HT-29 (cell line): ENCODE measurements at regions not wholly inside any gene's neighbourhood (a gene's known extent, or its start where the extent isn't known, plus 50 kb on each side); places are given as distances from the start of the nearest gene placed in this dataset.

Source experiments
- DNase-seq: peaks from one replicate; pipeline ENCODE4 v3.0.0-alpha.2; 2015; ENCODE audit warnings: low spot score

GRCh38 chr11:19338375-19338774, 97.6 kb upstream of the E2F8 start:
- no peak for DNase-seq

GRCh38 chr11:19337779-19338178, 97.0 kb upstream of the E2F8 start:
- no peak for DNase-seq

- DNase-seq, result no peak
These were observed 95.6 kb upstream of the E2F8 start for GRCh38 chr11:19336331-19336730.

- no peak for DNase-seq
These were observed 91.7 kb upstream of the E2F8 start for GRCh38 chr11:19332476-19332875.

DNA sequence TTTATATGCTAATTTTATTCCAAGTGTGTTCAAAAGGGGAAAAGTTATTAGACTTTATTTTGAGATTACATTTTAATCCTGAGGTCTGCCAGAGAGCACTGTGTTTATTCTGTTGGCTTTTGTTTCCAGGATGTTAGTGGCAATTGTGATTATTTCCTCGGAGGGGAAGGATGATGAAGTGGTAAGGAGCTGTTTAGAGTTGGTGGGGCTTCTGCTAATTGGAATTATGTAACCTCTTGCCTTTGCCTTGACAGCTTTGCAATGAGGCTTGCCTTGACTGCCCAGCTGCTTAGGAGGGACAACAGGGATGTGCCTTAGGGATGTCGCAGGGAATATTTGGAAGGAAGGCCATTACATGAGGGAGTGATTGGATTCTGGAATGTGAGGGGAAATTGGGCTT, 89.7 kb upstream of the E2F8 start:
- DNase-seq, result no peak

DNA sequence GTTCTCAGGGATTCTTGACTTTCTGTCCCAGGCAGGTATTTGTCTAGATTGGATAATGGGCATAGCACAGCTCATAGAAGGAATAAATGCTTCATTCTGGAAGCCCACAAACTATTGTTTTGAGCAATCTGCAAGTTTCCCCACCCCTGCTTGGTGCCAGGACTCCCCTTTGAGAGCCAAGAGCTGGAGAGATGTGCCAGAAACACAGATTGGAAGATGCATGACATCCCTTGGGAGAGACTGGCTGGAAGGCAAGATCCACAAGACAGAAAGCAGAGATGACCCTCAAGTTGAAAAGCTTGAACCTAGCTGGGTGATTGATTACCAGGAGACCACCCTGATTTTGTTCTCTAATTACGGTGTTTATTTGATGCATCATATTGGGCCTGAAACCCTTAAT, 89.2 kb upstream of the E2F8 start:
- no peak for DNase-seq

GRCh38 chr11:19328586-19329311, 88.0 kb upstream of the E2F8 start:
- no peak for DNase-seq

GRCh38 chr11:19327280-19327679, 86.5 kb upstream of the E2F8 start:
- no peak for DNase-seq

GRCh38 chr11:19326499-19326898, 85.8 kb upstream of the E2F8 start:
- peak; percentile 25 for DNase-seq

DNA sequence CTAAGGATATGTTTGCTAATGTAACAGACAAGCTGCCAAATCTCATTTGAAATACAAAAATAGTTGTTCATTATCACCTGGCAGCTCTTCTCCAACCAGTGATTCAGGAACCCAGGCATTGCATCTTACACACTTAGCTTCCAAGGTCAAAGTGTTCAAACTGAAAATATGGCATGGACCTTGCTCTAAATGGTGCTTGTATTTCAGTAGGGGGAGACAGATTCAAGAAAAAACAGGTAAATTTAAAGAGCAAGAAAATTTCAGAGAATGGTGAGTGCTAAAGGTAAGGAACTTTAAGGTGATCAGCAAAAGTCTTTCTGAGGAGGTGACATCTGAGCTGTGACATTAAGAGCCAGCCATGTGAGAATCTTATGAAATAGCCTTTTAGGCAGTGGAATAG, 82.8 kb upstream of the E2F8 start:
- DNase-seq, result no peak

- DNase-seq, result no peak
These were observed 80.6 kb upstream of the E2F8 start for GRCh38 chr11:19321351-19321750.

- DNase-seq, result no peak
These were observed 80.1 kb upstream of the E2F8 start for GRCh38 chr11:19320827-19321226.

DNA sequence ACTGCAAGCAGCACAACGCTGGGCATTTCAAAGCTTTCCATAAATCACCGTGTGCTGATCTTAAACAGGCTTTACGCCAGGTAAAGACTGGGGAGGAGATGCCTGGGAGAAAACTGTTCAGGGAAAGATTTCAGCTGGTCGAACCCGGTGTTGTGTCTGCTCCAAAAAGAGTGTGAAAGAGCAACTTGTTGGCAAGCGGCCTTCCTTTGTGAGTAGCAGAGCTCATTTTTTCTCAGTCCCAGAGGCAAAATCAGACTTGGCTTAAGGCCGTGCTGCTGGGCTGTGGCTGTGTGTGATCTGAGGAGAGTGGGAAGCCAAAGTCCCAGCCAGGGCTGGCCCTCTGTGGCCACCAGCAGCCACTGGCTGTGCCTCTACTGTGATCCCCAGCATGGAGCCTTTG, 75.7 kb upstream of the E2F8 start:
- no peak for DNase-seq

DNA sequence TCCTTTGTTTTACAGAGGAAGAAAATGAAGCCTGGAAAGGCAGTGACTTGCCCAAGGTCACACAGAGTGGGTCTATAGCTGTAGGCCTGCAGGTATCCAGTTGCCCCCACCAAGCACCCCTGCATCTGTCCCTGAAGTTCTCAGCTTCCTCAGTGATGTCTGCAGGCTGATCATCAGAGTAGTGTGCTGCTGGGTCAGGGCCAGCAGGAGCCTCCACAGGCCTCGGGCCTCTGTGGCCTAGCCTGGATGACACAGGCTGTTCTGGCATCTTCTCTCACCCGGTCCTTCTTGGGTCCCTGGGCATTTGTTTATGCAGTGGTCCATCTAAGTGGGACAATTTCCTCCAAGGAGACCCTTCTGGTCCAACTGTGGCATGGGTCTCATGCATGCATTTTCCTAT, 74.8 kb upstream of the E2F8 start:
- no peak for DNase-seq

DNA sequence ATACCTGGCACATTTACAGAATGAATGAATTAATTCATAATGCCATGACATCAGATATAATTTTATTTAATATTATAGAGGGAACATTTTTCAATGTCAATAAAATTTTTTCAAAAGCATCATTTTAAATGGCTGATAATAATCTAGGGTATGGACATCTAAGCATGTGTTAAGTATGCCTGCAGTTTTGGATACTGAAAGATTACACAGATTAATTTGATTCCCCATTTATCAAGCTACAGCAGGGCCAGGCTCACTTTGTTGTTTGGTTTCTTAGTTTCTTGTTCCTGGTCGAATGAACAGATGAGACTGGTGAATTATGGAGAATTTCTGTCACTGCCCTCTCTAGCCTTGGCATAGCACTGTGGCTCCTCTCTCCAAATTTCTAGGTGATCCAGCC, 72.4 kb upstream of the E2F8 start:
- DNase-seq, result no peak

DNA sequence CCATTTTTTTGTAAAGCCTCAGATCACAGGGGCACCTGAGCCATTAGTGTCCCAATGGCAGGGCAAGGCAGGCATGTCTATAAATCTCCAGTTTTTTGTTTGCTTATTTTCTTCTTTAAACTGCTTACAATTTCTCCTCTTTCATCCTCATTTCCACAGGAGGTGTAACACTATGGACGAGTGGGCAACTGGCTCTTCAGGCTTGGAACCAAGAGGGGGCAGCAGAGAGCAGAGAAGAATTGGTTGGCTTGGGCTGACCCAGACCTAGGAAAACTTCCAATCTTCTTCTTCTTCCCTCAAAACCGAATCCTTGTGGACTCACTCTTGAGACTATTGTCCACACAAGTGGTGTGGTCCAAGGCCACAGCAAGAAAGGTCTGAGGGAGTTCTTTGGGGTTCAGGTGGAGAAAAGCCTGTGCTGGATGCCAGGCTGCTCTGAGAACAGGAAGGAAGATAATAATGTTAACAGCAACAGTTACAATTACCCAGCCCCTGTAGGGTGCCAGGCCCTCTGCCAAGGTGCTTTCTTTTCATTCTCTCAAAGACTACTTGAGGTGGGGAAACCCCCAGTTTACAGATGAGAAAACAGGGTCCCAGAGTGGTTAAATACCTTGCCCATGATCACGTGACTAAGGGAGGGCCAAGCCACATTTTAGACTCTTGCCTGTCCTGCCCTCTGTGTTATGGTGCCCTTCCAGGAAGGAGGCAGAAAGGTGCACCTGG, 70.7 kb upstream of the E2F8 start:
- DNase-seq, result peak; percentile 79

DNA sequence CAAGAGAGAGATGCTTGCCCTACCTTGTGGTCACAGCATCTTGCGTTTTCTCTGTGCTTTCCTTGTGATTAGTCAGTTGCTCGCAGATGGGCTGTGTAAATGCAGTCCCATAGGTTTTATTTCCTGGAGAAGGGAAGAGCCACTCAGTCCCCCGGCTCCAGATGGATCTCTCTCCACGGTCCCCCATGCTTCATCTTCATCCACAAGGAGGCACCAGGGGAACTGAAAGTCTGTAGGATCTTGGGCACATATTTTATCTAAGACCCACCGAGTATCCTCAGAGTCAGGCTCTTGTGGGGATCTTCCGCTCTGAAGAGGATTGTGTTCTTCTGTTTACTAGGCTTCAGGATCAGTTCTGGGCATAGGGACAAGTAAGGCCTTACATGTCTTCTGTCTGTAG, 66.8 kb upstream of the E2F8 start:
- DNase-seq, result no peak

DNA sequence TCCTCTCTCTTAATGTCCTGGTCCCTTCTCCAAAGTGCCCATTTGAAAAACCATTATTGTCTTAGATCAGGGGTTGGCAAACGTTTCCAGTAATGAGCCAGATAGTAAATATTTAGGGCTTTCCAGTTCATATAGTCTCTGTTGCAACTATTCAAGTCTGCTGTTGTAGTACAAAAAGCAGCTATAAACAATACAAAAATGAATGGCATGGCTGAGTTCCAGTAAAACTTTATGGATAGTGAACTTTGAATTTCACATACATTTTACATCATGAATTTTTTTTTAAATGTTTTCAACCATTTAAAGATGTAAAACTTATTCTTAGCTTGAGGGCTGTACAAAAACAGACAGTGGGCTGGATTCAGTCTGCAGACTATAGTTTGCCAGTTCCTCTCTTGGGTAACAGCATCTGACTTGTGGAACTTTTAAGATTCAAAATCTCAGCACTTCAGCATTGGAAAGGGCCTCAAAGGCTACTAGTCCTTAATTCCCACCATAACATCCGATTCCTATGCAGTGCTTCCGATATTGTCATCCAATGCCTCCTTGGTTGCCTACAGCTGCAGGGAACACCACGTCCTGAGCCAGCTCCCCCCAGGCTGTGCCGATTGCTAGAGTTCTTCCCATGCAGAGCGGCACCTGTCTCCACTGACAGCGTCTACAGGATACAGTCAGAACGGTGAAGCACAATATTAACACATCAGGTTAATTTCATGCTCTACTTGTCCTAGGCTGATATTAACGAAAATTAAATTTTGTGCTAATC, 65.6 kb upstream of the E2F8 start:
- no peak for DNase-seq

DNA sequence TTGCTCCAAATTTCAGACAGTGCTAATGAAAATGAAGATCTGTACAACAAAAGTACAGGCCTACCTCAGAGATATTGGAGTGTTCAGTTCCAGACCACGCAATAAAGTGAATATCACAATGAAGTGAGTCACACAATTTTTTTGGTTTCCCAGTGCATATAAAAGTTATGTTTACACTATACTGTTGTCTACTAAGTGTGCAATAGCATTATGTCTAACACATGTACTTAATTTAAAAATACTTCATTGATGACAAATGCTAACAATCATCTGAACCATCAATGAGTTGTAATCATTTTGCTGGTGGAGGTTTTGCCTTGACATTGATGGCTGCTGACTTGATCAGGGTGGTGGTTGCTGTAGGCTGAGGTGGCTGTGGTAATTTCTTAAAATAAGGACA, 60.6 kb upstream of the E2F8 start:
- DNase-seq, result no peak

- DNase-seq, result no peak
These were observed 53.7 kb upstream of the E2F8 start for GRCh38 chr11:19294444-19294843.

DNA sequence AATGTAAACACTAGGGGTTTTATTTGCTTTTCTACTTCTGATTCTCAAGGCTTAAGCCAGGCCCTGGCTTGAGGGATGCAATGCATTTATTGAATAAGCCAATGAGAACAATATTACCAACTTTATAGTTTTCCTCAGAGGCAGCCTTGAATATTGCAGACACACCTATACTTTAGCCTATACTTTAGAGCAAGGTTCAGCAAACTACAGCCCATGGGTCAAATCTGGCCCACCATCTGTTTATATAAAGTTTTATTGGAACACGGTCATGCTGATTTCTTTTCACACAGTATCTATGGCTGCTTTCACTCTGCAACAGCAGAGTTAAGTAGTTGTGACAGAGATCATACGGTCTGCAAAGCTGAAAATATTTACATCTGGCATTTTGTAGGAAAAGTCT, 50.3 kb upstream of the E2F8 start:
- DNase-seq, result no peak
